ENCODE measurements at regions not wholly inside any gene's neighbourhood (a gene's known extent, or its start where the extent isn't known, plus 50 kb on each side); places are given as distances from the start of the nearest gene placed in this dataset.
"Not testable (repeated sequence)": the region's sequence is repeated elsewhere in the genome, so short reads cannot be mapped to it uniquely, and the experiment has no call there.

GRCh38 chrX:889966-890651 is 259.5 kb downstream of the SHOX start:
- Histone ChIP-seq H2AFZ (ENCODE audit: low read length) (no peak overlapping the region), H3K4me2 (ENCODE audit: low read depth, low read length, poor library complexity, severe bottlenecking) (no peak overlapping the region), H4K20me1 (ENCODE audit: insufficient read depth, low read length, poor library complexity, severe bottlenecking) (no peaks in the 10 kb centered on the region), H3K9me3 (ENCODE audit: insufficient read depth, low read depth, low read length) (peaks cover 2% of the 10 kb centered on the region; the same call in 1 of the 2 replicates), H3K4me3 (ENCODE audit: low read length, poor library complexity, severe bottlenecking) (no peak overlapping the region), H3K4me1 (ENCODE audit: insufficient read depth, low read length, poor library complexity, severe bottlenecking) (no peaks in the 10 kb centered on the region), H3K27me3 (ENCODE audit: insufficient read depth, low read length, poor library complexity, severe bottlenecking) (no peaks in the 10 kb centered on the region), H3K36me3 (ENCODE audit: insufficient read depth, low read length) (no peaks in the 10 kb centered on the region), H3K79me2 (ENCODE audit: insufficient read depth, low read length) (no peaks in the 10 kb centered on the region), H3K9me2 (replicated peaks; ENCODE audit: low read depth, low read length) (no peaks in the 10 kb centered on the region), H3F3A (ENCODE audit: low read depth) (no peaks in the 10 kb centered on the region), H3K9ac (ENCODE audit: low read depth, low read length, poor library complexity, severe bottlenecking) (no peak overlapping the region)
- TF ChIP-seq EZH2phosphoT487 (IDR thresholded peaks at IDR 0.05; ENCODE audit: borderline replicate concordance), result no peak
- TF ChIP-seq, protein P1, sequence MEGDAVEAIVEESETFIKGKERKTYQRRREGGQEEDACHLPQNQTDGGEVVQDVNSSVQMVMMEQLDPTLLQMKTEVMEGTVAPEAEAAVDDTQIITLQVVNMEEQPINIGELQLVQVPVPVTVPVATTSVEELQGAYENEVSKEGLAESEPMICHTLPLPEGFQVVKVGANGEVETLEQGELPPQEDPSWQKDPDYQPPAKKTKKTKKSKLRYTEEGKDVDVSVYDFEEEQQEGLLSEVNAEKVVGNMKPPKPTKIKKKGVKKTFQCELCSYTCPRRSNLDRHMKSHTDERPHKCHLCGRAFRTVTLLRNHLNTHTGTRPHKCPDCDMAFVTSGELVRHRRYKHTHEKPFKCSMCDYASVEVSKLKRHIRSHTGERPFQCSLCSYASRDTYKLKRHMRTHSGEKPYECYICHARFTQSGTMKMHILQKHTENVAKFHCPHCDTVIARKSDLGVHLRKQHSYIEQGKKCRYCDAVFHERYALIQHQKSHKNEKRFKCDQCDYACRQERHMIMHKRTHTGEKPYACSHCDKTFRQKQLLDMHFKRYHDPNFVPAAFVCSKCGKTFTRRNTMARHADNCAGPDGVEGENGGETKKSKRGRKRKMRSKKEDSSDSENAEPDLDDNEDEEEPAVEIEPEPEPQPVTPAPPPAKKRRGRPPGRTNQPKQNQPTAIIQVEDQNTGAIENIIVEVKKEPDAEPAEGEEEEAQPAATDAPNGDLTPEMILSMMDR (conservative IDR thresholded peaks at IDR 0.05; ENCODE audit: low read length), result no peak

DNA sequence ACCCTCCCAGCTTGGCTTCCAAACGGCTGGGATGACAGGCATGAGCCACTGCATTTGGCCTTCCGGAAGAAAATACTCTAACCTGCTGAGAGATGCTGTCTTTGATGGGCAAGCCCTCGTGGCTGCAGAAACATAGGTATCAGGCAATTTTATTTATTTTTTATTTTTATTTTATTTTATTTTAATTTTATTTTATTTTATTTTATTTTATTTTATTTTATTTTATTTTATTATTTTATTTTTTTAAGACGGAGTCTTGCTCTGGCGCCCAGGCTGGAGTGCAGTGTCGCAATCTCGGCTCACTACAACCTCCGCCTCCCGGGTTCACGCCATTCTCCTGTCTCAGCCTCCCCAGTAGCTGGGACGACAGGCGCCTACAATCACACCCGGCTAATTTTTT is 257.1 kb downstream of the SHOX start:
- not testable (repeated sequence) for H2AFZ ChIP-seq (ENCODE audit: low read length); H3K36me3 ChIP-seq (ENCODE audit: insufficient read depth, low read length); H3F3A ChIP-seq (ENCODE audit: low read depth); H4K20me1 ChIP-seq (ENCODE audit: insufficient read depth, low read length, poor library complexity, severe bottlenecking); H3K4me3 ChIP-seq (ENCODE audit: low read length, poor library complexity, severe bottlenecking); H3K9ac ChIP-seq (ENCODE audit: low read depth, low read length, poor library complexity, severe bottlenecking); H3K9me3 ChIP-seq (ENCODE audit: insufficient read depth, low read depth, low read length); H3K4me2 ChIP-seq (ENCODE audit: low read depth, low read length, poor library complexity, severe bottlenecking); H3K4me1 ChIP-seq (ENCODE audit: insufficient read depth, low read length, poor library complexity, severe bottlenecking); H3K27me3 ChIP-seq (ENCODE audit: insufficient read depth, low read length, poor library complexity, severe bottlenecking); H3K9me2 ChIP-seq (replicated peaks; ENCODE audit: low read depth, low read length); H3K79me2 ChIP-seq (ENCODE audit: insufficient read depth, low read length)

GRCh38 chrX:883588-883987 is 253.0 kb downstream of the SHOX start:
- Histone ChIP-seq H3K36me3 (ENCODE audit: insufficient read depth, low read length) (no peaks in the 10 kb centered on the region), H3K4me2 (ENCODE audit: low read depth, low read length, poor library complexity, severe bottlenecking) (no peak overlapping the region), H3K9ac (ENCODE audit: low read depth, low read length, poor library complexity, severe bottlenecking) (no peak overlapping the region), H3K9me2 (replicated peaks; ENCODE audit: low read depth, low read length) (no peaks in the 10 kb centered on the region), H3K79me2 (ENCODE audit: insufficient read depth, low read length) (no peaks in the 10 kb centered on the region), H3K9me3 (ENCODE audit: insufficient read depth, low read depth, low read length) (no peaks in the 10 kb centered on the region), H3K4me3 (ENCODE audit: low read length, poor library complexity, severe bottlenecking) (no peak overlapping the region), H4K20me1 (ENCODE audit: insufficient read depth, low read length, poor library complexity, severe bottlenecking) (no peaks in the 10 kb centered on the region), H3K27me3 (ENCODE audit: insufficient read depth, low read length, poor library complexity, severe bottlenecking) (no peaks in the 10 kb centered on the region), H3K4me1 (ENCODE audit: insufficient read depth, low read length, poor library complexity, severe bottlenecking) (no peaks in the 10 kb centered on the region), H2AFZ (ENCODE audit: low read length) (no peak overlapping the region), H3F3A (ENCODE audit: low read depth) (no peaks in the 10 kb centered on the region)
- TF ChIP-seq EZH2phosphoT487 (IDR thresholded peaks at IDR 0.05; ENCODE audit: borderline replicate concordance), result no peak
- TF ChIP-seq, protein P1 (conservative IDR thresholded peaks at IDR 0.05; ENCODE audit: low read length), result no peak

- not testable (repeated sequence) for H2AFZ ChIP-seq (ENCODE audit: low read length); H3K27me3 ChIP-seq (ENCODE audit: insufficient read depth, low read length, poor library complexity, severe bottlenecking); H4K20me1 ChIP-seq (ENCODE audit: insufficient read depth, low read length, poor library complexity, severe bottlenecking); H3K36me3 ChIP-seq (ENCODE audit: insufficient read depth, low read length); H3K9me3 ChIP-seq (ENCODE audit: insufficient read depth, low read depth, low read length); H3K4me3 ChIP-seq (ENCODE audit: low read length, poor library complexity, severe bottlenecking); H3K9me2 ChIP-seq (replicated peaks; ENCODE audit: low read depth, low read length); H3F3A ChIP-seq (ENCODE audit: low read depth); H3K4me1 ChIP-seq (ENCODE audit: insufficient read depth, low read length, poor library complexity, severe bottlenecking); H3K79me2 ChIP-seq (ENCODE audit: insufficient read depth, low read length); H3K4me2 ChIP-seq (ENCODE audit: low read depth, low read length, poor library complexity, severe bottlenecking); H3K9ac ChIP-seq (ENCODE audit: low read depth, low read length, poor library complexity, severe bottlenecking)
These were observed 249.4 kb downstream of the SHOX start for GRCh38 chrX:879756-880698.

All from Loucy (cell line).